Glomerular endothelial cell (primary cell): ENCODE measurements at regions not wholly inside any gene's neighbourhood (a gene's known extent, or its start where the extent isn't known, plus 50 kb on each side); places are given as distances from the start of the nearest gene placed in this dataset.
"Not testable (repeated sequence)": the region's sequence is repeated elsewhere in the genome, so short reads cannot be mapped to it uniquely, and the experiment has no call there.

ENCODE experiments used
- DNase-seq: peaks from one replicate; pipeline ENCODE4 v3.0.0-alpha.2; 2011; ENCODE audit warnings: low read depth, low spot score; ENCODE audit errors: extremely low read depth

DNA sequence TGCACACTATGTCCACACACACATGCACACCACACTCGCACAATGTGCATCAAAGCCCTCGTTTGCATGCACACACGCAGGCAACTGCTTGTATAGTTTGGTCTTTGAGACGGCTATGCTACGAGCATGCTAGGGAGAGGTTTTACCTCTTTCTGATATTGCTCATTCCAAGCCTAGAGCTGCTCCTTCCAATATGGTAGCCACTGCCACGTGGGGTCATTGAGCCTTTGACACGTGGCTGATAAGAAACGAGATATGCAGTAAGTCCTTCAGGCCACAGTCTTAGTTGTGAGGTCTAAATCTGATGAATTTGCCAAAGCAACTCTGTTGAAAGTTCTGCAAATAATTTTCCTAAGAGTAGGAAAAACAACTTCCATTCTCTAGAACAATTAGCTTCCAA is 204.4 kb downstream of the KLF6 start:
- DNase-seq, result no peak

DNA sequence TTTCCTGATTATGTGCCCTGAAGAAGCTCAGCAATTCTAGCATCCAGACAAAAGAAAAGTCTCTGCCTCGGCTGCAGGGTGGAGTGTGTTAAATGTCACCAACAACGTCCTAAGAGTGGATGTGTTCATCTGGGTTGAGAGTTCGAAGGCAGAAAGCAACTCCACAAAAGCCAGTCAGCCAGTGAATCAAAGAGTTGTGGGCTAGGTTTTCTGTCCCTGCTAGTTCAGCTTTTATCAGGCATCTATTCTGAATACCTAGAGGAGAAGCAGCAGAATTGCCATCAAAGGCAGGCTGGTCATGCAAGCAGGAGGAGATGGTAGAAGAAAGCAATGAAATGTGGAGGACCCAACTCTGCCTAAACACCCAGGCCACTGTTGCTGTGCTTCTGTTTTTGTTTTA is 205.2 kb downstream of the KLF6 start:
- no peak for DNase-seq

DNA sequence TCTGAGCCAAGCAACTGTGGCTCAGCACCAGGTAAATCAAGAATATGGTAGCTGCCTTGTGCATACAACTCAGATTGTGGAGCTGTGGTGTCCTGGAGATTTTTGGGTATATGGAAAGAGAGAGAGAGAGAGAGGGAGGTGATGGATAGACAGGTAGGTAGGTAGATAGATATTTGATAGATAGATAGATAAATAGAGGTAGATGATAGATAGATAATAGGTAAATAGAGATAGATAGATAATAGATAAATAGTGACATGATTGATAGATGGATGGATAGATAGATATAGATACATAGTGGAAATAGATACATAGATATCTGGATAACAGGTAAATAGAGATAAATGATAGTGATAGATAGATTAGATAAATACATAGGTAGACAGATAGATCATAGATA is 206.3 kb downstream of the KLF6 start:
- DNase-seq, result no peak

DNA sequence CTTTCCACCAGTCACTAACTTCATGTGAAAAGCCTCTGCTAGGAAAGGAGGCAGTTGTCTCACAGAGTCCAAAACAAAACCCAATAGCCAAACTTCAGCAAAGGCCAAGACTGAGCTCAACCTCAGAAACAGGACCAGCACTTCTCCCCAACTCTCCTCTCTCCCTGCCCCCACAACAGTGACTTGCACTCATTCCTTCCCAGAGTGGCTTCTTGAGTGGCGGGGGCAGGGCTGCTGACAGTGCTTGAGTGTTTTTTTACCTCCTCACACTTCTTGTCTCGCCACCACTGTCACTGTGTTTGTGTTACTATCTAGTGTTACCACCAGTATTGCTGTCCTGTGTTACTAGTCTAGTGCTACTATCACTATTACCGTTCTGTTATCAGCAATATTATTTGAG is 206.8 kb downstream of the KLF6 start:
- DNase-seq, result no peak

DNA sequence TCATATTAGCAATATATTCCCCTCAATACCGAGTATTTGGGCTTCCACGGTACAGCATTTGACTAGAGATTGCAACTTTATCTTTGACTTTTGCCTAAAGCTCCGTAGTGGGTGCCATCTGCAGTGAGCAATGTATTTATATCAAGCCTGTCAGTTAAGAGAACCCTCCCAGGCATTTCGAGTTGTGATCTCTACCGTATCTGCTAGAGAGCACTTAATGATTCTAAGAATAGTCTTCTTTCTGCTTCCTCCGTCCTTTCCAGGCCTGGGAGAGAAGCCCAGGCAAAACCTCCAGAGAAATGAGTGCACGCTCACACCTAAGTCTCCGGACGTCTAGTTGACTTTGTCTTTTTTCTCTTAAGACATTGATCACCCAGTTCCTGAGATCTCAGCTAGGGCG is 210.6 kb downstream of the KLF6 start:
- DNase-seq, result no peak

DNA sequence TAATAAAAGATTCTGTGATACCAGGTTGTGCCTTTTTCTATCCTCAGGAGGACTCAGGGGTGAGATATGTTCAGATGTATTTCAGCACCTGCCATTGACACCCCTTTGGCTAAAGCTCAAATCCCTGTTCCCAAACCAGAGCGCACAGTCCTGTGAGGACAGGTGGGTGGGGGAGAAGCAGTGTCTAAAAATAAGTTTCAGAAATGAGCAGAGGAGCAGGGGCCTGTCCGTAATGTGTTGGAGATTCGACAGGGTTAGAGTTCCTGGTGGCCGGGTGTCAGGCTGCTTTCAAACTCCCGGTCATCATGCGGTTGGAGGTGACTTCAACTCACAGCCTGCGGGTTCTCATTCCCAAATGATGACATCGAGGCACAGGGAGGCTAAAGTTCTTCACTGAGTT is 211.5 kb downstream of the KLF6 start:
- no peak for DNase-seq

DNA sequence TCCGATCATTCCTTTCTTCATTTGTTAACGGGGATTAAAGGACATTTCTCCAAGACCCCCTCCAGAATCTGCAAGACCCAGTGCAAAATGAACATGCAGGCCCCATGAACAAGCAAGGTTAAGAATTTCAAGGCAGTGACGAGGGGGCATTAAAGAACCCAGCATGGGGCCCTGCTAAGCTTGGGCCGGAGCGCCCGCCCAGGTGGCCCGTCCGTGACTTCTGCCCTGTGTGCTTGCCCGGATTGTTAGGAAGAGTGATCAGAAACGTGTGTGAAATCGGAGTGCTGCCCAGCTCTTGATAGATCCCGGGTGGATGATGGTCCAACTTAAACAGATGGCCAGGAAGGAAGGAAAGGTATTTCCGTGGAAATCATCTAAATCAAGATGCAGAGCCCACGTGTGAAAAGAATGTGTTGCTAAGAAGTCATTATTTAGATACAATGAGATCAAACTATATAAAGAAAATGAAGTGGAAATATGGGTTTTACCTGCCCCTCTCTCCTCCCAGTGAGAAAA is 213.6 kb downstream of the KLF6 start:
- DNase-seq, result no peak

DNA sequence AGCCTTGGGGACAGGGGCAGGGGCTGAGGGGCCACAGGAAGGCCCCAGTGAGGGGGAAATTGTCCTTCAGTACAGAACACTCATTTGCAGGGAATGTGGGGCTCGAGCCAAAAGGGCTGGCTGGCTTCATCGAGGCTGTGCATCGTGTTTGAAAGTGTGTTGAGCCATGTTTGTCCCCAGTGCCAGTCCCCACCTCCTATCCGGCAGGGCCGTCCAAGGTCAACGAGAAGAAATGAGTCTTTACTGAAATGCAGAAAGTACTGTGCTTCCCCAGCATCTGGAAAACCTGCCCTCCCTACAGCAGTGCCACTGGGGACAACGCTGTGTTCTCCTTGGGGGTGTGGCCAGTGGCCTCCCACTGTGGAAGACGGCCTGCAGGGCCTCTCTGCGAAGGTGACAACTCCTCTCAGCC is 214.1 kb downstream of the KLF6 start:
- no peak for DNase-seq

DNA sequence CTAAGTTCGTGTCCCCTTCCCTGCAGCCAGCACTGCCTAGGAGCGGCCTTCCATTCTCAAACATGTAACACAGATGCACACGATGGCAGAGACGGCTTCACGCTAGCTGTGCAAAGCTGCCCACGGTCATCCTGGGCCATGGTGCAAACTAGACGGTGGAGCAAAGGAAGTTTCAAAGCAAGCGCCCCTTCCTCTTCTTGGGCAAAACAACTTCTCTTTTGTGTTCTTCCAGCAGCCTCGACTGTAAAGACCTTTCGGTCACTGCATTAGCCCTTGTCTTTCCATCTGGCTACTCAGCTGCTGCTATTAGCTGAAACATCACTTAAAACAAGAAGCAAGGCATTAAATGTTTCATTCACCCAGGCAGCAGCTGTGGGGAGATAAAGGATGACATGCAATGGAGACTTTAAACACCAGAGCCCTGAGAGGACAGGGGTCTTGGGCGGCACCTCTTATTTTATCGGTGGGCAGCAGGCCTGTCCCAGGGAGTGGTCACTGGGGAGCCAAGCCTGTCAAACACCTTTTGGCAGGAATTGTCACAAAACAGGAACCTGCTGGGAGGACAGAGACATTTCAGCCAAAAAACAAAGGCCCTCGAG is 214.8 kb downstream of the KLF6 start:
- no peak for DNase-seq

DNA sequence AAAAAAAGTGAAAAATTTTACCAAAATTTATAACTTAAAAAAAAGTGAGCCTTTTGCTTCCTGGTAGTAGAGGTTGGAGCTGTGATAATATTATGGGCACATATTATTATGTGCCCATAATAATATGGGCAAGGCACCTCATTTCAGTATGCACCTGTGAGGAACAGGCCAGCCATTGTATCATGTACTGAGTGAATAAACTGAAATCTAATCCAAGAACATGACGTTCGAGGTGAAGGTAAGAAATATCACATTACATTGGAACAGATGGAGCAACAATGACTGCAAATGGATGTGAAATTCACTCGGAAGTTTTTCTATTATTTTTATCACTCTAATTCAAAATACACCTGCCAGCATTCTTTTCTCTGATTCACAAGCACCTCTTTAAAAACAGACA is 216.0 kb downstream of the KLF6 start:
- no peak for DNase-seq

DNA sequence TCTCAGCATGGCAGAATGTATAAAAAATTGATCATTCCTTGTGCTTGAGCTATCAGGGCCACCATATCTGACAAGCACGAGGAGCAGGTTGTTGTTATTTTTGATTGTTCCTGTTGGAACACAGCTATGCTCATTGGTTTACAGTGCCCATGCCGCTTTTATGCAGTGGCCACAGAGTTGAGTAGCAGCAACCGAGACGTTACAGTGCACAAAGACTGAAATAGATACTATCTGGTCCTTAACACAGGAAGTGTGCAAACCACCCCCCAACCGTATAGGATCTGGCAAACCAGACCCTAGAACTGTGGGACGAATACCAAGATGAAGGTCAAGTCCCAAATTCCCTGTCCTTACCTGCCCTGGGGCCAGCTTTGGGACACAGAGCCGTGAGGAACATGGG is 216.6 kb downstream of the KLF6 start:
- no peak for DNase-seq

DNA sequence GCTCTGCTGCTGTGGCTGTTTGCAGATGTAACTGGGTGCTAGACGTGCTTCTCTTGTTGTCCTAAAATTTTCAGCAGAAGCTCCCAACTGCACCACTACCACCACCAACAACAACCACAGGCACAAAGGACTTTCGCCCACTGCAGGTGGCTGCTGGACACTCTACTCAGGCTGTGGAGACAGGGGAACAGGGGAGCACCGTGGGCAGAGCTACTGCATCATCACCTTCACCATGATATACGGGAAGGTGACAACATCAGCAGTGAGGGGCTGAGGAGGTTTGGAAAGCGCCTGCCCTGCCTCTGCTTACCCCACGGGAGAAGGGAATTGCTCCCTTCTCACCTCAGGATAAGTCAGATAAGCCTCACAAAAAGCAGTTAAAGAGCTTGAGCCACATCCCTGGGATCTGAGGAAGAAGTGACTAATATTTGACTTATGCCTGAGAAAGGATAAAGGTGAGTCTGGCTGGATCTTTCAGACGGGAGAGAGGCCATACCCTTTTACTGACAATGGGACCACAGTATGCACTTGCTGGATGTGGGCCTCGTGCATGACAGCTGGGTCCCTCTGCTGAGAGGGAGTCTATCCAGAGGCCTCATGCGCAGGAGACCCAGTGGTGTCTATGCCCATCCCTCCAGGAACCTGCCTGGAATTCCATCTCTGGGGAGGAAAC is 217.6 kb downstream of the KLF6 start:
- no peak for DNase-seq

DNA sequence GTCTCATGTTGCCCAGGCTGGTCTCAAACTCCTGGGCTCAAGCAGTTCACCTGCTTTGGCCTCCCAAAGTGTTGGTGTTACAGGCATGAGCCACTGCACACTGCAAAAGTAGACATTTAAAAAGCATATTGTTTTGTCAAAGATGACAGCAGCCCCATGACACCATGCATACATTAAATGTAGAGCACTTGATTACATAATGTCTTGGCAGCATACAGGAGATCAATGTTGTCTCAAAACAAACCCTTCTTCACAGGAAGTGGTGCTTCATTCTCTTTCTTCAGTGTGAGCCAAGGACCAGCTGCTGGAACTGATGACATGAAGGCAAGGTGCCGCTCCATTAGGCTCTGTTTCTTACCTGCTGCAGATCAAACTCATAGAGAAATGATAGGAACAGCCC is 218.4 kb downstream of the KLF6 start:
- no peak for DNase-seq

DNA sequence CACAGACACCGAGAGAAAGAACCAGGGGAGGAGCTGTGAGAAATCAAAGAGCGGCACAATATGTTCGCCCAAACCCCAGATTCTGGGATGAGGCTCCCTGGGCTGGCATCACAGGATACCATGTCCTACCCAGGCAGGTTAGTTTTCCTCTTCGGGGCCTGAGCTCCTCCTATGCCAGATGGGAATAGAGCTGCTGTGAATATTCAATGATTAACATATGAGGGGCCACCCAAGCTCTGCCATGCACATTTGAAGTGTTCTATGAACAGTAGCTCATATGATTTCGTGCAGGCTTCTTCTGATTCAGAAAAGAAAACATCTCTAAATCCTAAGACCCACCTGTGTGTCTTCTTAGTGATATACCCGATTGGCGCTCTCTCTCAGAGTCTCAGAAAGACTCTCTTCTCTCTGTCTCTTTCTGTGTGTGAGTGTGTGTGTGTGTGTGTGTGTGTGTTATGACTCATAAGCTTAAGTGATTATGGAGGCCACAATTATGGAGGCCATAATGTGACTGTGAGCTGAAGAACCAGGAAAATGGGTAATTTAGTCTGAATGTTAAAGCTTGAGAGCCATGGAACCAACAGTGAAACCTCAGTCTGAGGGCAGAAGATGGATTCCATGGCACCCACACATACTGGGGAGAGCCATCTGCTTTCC is 220.5 kb downstream of the KLF6 start:
- DNase-seq, result no peak

DNA sequence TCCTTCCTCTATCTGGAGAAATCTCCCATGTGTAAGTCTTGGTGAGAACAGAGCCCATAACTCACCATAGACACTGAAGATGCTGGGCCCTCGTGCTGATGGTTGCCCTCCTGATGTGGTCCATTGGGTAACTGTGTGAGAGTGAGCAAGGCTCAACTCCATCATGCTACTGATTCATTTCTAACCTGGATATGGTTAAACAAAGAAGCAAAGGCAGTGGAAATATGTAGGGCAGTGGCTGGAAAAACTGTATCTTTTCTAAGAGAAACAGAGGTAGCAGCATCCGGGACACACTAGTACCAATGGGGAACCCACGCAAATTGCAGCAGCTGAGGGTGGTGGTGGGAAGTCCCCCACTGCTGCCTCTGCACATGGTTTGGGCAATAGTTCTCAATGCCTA is 221.7 kb downstream of the KLF6 start:
- DNase-seq, result no peak

DNA sequence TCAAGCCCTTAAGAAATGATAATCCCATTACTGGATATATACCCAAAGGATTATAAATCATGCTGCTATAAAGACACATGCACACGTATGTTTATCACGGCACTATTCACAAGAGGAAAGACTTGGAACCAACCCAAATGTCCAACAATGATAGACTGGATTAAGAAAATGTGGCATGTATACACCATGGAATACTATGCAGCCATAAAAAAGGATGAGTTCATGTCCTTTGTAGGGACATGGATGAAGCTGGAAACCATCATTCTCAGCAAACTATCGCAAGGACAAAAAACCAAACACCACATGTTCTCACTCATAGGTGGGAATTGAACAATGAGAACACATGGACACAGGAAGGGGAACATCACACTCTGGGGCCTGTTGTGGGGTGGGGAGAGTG is 224.4 kb downstream of the KLF6 start:
- not testable (repeated sequence) for DNase-seq

DNA sequence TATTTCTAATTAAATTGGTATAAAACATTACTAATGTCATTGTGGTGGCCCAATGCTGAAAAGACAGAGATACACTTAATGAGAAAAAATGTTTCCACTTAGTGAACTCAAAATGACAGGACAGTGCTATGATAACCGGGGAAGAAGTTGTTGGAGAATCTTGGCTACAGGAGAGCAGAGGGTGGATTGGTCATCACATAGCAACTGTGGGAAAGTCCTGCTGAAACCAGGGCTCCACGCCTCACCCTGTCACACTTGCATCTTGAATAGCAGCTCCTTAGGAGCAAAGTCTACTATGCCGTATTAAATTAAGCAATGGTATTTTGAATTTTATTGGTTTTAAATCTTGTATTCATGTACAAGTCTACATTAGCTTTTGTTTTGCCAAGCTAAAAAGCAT is 225.5 kb downstream of the KLF6 start:
- no peak for DNase-seq

DNA sequence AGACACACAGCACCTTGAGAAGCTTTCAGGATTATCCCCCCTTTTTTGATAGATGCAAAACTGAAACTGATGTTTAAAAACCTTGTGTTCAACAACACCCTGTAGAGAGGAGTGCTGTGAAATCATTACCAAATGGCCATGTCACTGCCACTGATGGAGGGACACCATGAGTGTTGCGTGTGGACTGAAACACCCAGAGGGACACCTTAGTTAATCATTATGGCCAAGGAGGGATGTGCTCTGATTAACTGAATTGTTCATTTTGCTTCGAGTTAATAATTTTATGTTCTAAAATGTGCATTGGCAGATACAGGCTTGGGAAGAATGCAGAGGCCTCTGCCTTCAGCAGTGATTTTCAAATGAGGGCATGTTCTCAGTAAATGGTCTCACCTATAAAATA is 226.0 kb downstream of the KLF6 start:
- DNase-seq, result no peak

DNA sequence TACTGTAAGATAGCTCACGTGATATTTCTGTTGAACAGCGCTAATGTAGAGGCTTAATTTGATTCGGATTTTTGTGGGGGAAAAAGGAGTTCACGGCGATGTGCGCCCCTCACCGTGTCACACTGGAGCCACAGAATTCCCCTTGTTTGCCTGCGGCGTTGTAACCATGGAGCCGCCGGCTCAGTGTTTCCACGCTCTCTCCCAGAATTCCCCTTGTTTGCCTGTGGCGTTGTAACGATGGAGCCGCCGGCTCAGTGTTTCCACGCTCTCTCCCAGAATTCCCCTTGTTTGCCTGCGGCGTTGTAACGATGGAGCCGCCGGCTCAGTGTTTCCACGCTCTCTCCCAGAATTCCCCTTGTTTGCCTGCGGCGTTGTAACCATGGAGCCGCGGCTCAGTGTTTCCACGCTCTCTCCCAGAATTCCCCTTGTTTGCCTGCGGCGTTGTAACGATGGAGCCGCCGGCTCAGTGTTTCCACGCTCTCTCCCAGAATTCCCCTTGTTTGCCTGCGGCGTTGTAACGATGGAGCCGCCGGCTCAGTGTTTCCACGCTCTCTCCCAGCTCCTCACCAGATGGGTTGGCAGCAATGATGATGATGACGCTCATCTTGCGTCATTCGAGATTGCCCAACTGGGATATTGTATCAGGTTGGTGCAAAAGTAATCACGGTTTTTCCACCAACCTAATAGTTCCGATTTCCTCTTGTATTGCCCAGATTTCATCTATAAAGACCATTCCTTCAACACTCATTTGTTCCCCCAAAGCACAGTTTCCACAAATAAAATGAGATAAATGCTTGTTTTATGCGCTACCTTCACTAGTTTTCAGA is 228.6 kb downstream of the KLF6 start:
- not testable (repeated sequence) for DNase-seq

DNA sequence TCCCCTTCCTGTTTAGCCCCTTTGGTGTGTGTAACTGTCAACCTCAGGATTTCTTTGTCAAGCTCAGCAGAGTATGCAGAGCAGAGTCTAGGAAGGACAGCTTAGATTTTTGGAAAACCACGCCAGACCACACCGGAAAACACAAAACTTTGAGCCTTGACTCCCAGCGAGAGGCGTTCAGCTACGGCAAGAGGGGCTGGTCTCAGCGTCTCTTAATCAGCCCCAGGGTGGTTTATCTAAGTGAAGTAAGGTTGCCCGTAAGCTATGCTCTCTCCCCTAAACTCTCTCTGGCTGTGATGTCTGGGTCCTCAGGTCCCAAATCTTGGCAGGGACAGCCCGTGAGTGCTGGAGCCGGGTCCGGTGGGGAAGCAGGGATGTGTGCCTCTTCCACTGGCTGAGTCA is 230.9 kb downstream of the KLF6 start:
- no peak for DNase-seq

DNA sequence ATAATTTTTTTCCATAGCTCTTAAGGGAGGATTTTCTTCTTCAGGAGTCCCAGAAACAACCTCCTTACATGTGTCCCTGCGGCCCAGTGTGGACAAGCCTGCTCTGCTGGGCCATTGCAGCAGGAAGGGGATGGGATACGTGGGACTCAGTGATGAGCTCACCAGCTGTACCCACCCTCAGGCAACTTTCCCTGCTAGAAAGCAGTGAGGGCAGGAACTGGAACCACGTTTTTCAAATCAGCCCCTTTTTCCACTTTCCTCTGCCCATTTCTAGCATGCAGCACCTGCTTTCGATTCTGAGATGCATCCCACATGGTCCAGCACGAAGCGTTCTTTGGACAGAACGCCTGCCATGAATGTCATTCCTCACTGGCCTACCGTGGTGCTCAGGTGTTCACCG is 232.7 kb downstream of the KLF6 start:
- DNase-seq, result no peak
